OCI-LY3 (cell line): ENCODE measurements at regions not wholly inside any gene's neighbourhood (a gene's known extent, or its start where the extent isn't known, plus 50 kb on each side); places are given as distances from the start of the nearest gene placed in this dataset.

ENCODE experiments used
- H2AFZ ChIP-seq: fragments of 200-600, 300-600 bp; shearing (Covaris generic); 2 replicates; pipeline ENCODE4 v1.6.0; 2014; ENCODE audit warnings: antibody characterized with exemption, low read depth, low read length
- H3K27ac ChIP-seq: fragments of 200-600, 300-600 bp; sonication (generic); 2 replicates; pipeline ENCODE4 v1.5.1; 2014; ENCODE audit warnings: mild to moderate bottlenecking, low read length, moderate library complexity, mixed read lengths
- H3K27me3 ChIP-seq: fragments of 200-600, 300-600 bp; sonication (generic); 2 replicates; pipeline ENCODE4 v1.6.1; 2014; ENCODE audit warnings: low read depth, low read length, mixed read lengths
- H3K36me3 ChIP-seq: fragments of 200-600, 300-600 bp; sonication (generic); replicated peaks from 2 replicates; pipeline ENCODE3; 2014; ENCODE audit warnings: low read depth, low read length, mixed read lengths
- H3K4me1 ChIP-seq: fragments of 300-600, 200-600 bp; sonication (generic); 2 replicates; pipeline ENCODE4 v1.6.1; 2014; ENCODE audit warnings: low read length, mixed read lengths
- H3K4me2 ChIP-seq: fragments of 200-600, 300-600 bp; sonication (generic); 2 replicates; pipeline ENCODE4 v1.6.1; 2014; ENCODE audit warnings: low read length, mixed read lengths
- H3K4me3 ChIP-seq: fragments of 300-600, 200-600 bp; sonication (generic); 2 replicates; pipeline ENCODE4 v1.5.1; 2014; ENCODE audit warnings: antibody characterized with exemption, mild to moderate bottlenecking, low read length, moderate library complexity
- H3K79me2 ChIP-seq: fragments of 300-600, 200-600 bp; shearing (Covaris generic); 2 replicates; pipeline ENCODE4 v1.6.1; 2014; ENCODE audit warnings: mild to moderate bottlenecking, low read length, mixed read lengths
- H3K9ac ChIP-seq: fragments of 300-600, 200-600 bp; shearing (Covaris generic); 2 replicates; pipeline ENCODE4 v1.6.0; 2014; ENCODE audit warnings: mild to moderate bottlenecking, low read length, moderate library complexity
- H3K9me3 ChIP-seq: fragments of 200-600, 300-600 bp; shearing (Covaris generic); 2 replicates; pipeline ENCODE4 v1.6.1; 2014; ENCODE audit warnings: low read length, mixed read lengths; ENCODE audit not compliant: insufficient read depth
- H4K20me1 ChIP-seq: fragments of 200-600, 300-600 bp; sonication (generic); 2 replicates; pipeline ENCODE4 v1.6.1; 2016; ENCODE audit warnings: low read length, mixed read lengths; ENCODE audit not compliant: insufficient read depth
- EZH2phosphoT487 ChIP-seq: fragments of 200-600 bp; shearing (Covaris generic); IDR thresholded peaks from 2 replicates; pipeline ENCODE4 v1.6.1; 2018; ENCODE audit warnings: antibody characterized with exemption, mixed run types, low read depth
- TF ChIP-seq, protein P1 (sequence below): fragments of 200-600, 300-600 bp; sonication (generic); IDR thresholded peaks from 2 replicates; pipeline ENCODE4 v1.5.1; 2014; ENCODE audit warnings: antibody characterized with exemption, low read length, low read depth

DNA sequence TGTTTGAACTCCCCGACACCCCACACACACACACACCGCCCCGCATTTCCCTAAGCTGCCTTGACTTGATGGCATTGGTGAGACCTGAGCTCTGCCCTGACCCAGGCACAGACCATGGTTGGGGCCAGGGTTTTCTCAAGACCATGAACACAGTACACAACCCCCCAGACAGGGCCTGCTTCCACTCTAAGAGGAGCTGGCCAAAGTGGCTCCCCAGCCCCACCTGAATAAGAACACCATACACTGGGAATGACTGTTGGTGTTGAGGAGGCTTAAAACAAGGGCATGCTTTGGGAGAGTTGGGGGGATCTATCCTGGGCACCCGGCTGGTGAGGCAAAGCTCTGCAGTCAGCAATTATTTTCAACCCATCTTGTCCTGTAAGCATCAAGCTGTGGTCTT, 77.6 kb upstream of the SYT6 start:
- peaks cover 12% of the 10 kb centered on the region for H3K4me1 ChIP-seq
- no peaks in the 10 kb centered on the region for H3K9me3 ChIP-seq
- no peaks in the 10 kb centered on the region for H4K20me1 ChIP-seq
- no peak overlapping the region for H3K4me3 ChIP-seq
- no peak overlapping the region for H3K4me2 ChIP-seq
- no peaks in the 10 kb centered on the region for H3K27me3 ChIP-seq
- no peak for TF ChIP-seq EZH2phosphoT487
- TF ChIP-seq, protein P1, sequence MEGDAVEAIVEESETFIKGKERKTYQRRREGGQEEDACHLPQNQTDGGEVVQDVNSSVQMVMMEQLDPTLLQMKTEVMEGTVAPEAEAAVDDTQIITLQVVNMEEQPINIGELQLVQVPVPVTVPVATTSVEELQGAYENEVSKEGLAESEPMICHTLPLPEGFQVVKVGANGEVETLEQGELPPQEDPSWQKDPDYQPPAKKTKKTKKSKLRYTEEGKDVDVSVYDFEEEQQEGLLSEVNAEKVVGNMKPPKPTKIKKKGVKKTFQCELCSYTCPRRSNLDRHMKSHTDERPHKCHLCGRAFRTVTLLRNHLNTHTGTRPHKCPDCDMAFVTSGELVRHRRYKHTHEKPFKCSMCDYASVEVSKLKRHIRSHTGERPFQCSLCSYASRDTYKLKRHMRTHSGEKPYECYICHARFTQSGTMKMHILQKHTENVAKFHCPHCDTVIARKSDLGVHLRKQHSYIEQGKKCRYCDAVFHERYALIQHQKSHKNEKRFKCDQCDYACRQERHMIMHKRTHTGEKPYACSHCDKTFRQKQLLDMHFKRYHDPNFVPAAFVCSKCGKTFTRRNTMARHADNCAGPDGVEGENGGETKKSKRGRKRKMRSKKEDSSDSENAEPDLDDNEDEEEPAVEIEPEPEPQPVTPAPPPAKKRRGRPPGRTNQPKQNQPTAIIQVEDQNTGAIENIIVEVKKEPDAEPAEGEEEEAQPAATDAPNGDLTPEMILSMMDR, result no peak
- H3K9ac ChIP-seq, result no peak overlapping the region
- no peak overlapping the region for H2AFZ ChIP-seq
- H3K36me3 ChIP-seq, result no peaks in the 10 kb centered on the region
- H3K27ac ChIP-seq, result no peak overlapping the region
- no peaks in the 10 kb centered on the region for H3K79me2 ChIP-seq

DNA sequence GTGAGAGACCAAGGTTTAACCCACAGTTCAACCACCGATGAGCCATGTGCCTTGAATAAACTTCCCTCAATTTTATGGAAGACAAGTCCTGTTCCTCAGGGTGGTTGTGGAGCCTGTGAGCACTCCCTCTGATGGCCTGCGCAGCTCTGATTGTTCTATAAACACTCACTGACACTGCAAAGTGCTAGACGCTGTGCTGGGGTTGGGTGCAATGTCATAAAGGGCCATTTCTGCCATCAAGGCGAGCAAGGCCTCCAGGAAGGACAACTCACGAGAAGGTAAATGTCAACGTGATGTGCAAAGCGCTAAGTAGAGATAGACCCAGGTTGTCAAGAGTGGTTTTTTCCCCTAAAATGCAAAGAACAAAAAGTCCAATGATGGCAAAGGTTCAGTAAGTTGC, 75.7 kb upstream of the SYT6 start:
- Histone ChIP-seq H3K9ac (no peak overlapping the region), H3K4me2 (no peak overlapping the region), H3K79me2 (no peaks in the 10 kb centered on the region), H3K4me1 (peaks cover 6% of the 10 kb centered on the region), H2AFZ (no peak overlapping the region), H4K20me1 (no peaks in the 10 kb centered on the region), H3K36me3 (no peaks in the 10 kb centered on the region), H3K27ac (no peak overlapping the region), H3K4me3 (no peak overlapping the region), H3K27me3 (no peaks in the 10 kb centered on the region), H3K9me3 (no peaks in the 10 kb centered on the region)
- TF ChIP-seq, protein P1, result no peak
- TF ChIP-seq EZH2phosphoT487, result no peak

- H3K9ac ChIP-seq, result no peak overlapping the region
- TF ChIP-seq, protein P1, result no peak
- no peak for TF ChIP-seq EZH2phosphoT487
Observed at GRCh38 chr1:114227059-114227458, 73.4 kb upstream of the SYT6 start.

GRCh38 chr1:114224196-114224907, 70.7 kb upstream of the SYT6 start:
- Histone ChIP-seq H3K36me3 (no peaks in the 10 kb centered on the region), H3K27me3 (no peaks in the 10 kb centered on the region), H3K27ac (no peak overlapping the region), H3K4me1 (no peaks in the 10 kb centered on the region), H3K4me2 (no peak overlapping the region), H3K9me3 (no peaks in the 10 kb centered on the region), H3K9ac (no peak overlapping the region), H3K79me2 (no peaks in the 10 kb centered on the region), H2AFZ (no peak overlapping the region), H4K20me1 (no peaks in the 10 kb centered on the region), H3K4me3 (no peak overlapping the region)
- no peak for TF ChIP-seq EZH2phosphoT487
- TF ChIP-seq, protein P1, result no peak

More at GRCh38 chr1:114227059-114227458, 73.4 kb upstream of the SYT6 start:
- Histone ChIP-seq H4K20me1 (no peaks in the 10 kb centered on the region), H2AFZ (no peak overlapping the region), H3K4me1 (no peaks in the 10 kb centered on the region), H3K27ac (no peak overlapping the region), H3K36me3 (no peaks in the 10 kb centered on the region), H3K27me3 (no peaks in the 10 kb centered on the region), H3K9me3 (no peaks in the 10 kb centered on the region), H3K4me2 (no peak overlapping the region), H3K4me3 (no peak overlapping the region), H3K79me2 (no peaks in the 10 kb centered on the region)
